Epithelial cell of prostate (primary cell): ENCODE measurements at regions not wholly inside any gene's neighbourhood (a gene's known extent, or its start where the extent isn't known, plus 50 kb on each side); places are given as distances from the start of the nearest gene placed in this dataset.
"Not testable (repeated sequence)": the region's sequence is repeated elsewhere in the genome, so short reads cannot be mapped to it uniquely, and the experiment has no call there.

Experiments used
- DNase-seq: peaks from one replicate; pipeline ENCODE4 v3.0.0-alpha.2; 2011; ENCODE audit warnings: low read depth, low spot score
- H3K27ac ChIP-seq: fragments of 450-650 bp; 2 replicates; pipeline ENCODE4 v1.5.1; 2017; ENCODE audit warnings: mild to moderate bottlenecking

- no peak for DNase-seq
- no peak overlapping the region for H3K27ac ChIP-seq
These were observed 1312.1 kb downstream of the ADGRL3 start for GRCh38 chr4:62512271-62512670.

- DNase-seq = no peak
- no peak overlapping the region for H3K27ac ChIP-seq
These were observed 1310.1 kb downstream of the ADGRL3 start for GRCh38 chr4:62510228-62510627.

GRCh38 chr4:62500296-62500695 is 1300.2 kb downstream of the ADGRL3 start:
- no peak overlapping the region for H3K27ac ChIP-seq
- DNase-seq = no peak

GRCh38 chr4:62495032-62495431 is 1294.9 kb downstream of the ADGRL3 start:
- DNase-seq = no peak
- H3K27ac ChIP-seq = no peak overlapping the region

- H3K27ac ChIP-seq, DNase-seq: not testable (repeated sequence)
These were observed 1291.6 kb downstream of the ADGRL3 start for GRCh38 chr4:62491756-62492155.

- DNase-seq = no peak
- no peak overlapping the region for H3K27ac ChIP-seq
These were observed 1290.5 kb downstream of the ADGRL3 start for GRCh38 chr4:62490635-62491034.

- H3K27ac ChIP-seq = no peak overlapping the region
- no peak for DNase-seq
These were observed 1286.9 kb downstream of the ADGRL3 start for GRCh38 chr4:62487016-62487415.

GRCh38 chr4:62484357-62484756 is 1284.2 kb downstream of the ADGRL3 start:
- H3K27ac ChIP-seq = no peak overlapping the region
- no peak for DNase-seq

- DNase-seq = no peak
- H3K27ac ChIP-seq = no peak overlapping the region
These were observed 1282.2 kb downstream of the ADGRL3 start for GRCh38 chr4:62482355-62482754.

GRCh38 chr4:62475596-62475995 is 1275.5 kb downstream of the ADGRL3 start:
- DNase-seq = no peak
- no peak overlapping the region for H3K27ac ChIP-seq

- no peak overlapping the region for H3K27ac ChIP-seq
- DNase-seq = no peak
These were observed 1274.7 kb downstream of the ADGRL3 start for GRCh38 chr4:62474802-62475201.

GRCh38 chr4:62471021-62471420 is 1270.9 kb downstream of the ADGRL3 start:
- H3K27ac ChIP-seq = no peak overlapping the region
- no peak for DNase-seq

- DNase-seq = no peak
- no peak overlapping the region for H3K27ac ChIP-seq
These were observed 1270.4 kb downstream of the ADGRL3 start for GRCh38 chr4:62470421-62470983.

- H3K27ac ChIP-seq = no peak overlapping the region
- DNase-seq = no peak
These were observed 1269.9 kb downstream of the ADGRL3 start for GRCh38 chr4:62470020-62470419.

GRCh38 chr4:62461961-62462360 is 1261.8 kb downstream of the ADGRL3 start:
- DNase-seq = no peak

GRCh38 chr4:62460329-62460728 is 1260.2 kb downstream of the ADGRL3 start:
- no peak for DNase-seq

More at GRCh38 chr4:62461961-62462360, 1261.8 kb downstream of the ADGRL3 start:
- no peak overlapping the region for H3K27ac ChIP-seq

GRCh38 chr4:62457356-62457755 is 1257.2 kb downstream of the ADGRL3 start:
- DNase-seq = no peak
- no peak overlapping the region for H3K27ac ChIP-seq

More at GRCh38 chr4:62460329-62460728, 1260.2 kb downstream of the ADGRL3 start:
- no peak overlapping the region for H3K27ac ChIP-seq

- DNase-seq = no peak
- H3K27ac ChIP-seq = no peak overlapping the region
These were observed 1255.7 kb downstream of the ADGRL3 start for GRCh38 chr4:62455871-62456270.

- no peak overlapping the region for H3K27ac ChIP-seq
- no peak for DNase-seq
These were observed 1254.4 kb downstream of the ADGRL3 start for GRCh38 chr4:62454535-62454934.

GRCh38 chr4:62450740-62451139 is 1250.6 kb downstream of the ADGRL3 start:
- no peak overlapping the region for H3K27ac ChIP-seq
- no peak for DNase-seq

GRCh38 chr4:62449538-62449937 is 1249.4 kb downstream of the ADGRL3 start:
- DNase-seq = no peak
- H3K27ac ChIP-seq = no peak overlapping the region

- DNase-seq = no peak
- no peak overlapping the region for H3K27ac ChIP-seq
These were observed 1248.8 kb downstream of the ADGRL3 start for GRCh38 chr4:62448911-62449310.

- DNase-seq = no peak
- no peak overlapping the region for H3K27ac ChIP-seq
These were observed 1238.9 kb downstream of the ADGRL3 start for GRCh38 chr4:62439051-62439450.
